Kidney tubule cell (primary cell): ENCODE measurements at regions not wholly inside any gene's neighbourhood (a gene's known extent, or its start where the extent isn't known, plus 50 kb on each side); places are given as distances from the start of the nearest gene placed in this dataset.

Experiments used
- DNase-seq: peaks from one replicate; pipeline ENCODE4 v3.0.0-alpha.2; 2018; ENCODE audit warnings: low spot score

DNA sequence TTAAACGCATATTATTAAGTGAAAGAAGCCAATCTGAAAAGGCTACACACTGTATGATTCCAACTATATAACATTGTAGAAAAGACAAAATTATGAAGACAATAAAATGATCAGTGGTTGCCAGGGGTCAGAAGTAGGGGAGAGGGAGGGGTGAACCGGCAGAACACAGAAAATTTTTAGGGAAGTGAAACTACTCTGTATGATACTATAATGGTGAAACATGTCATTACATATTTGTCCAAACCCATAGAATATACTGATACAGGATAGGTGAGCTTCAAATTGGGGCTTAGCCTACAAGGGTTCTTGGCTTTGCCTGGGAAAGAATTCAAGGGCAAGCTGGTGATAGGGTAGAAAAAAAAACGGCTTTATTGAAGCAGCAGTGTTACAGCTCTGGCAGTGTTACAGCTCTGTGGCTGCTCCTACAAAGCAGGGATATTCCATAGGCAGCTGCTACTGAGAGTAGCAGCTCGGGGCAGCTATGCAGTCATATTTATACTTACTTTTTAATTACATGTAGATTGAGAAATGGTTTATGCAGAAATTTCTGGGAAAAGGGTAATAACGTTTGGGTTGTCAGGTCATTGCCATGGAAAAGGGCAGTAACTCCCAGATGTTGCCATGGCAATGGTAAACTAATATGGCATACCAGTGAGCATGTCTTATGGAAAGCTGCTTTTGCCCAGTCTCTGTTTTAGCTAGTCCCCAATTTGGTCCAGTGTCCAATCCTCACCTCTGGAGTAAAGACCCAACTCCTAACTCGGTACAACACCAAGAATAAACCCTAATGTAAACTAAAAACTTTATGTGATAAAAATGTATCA is 125.1 kb upstream of the SLC25A36 start:
- DNase-seq = no peak

DNA sequence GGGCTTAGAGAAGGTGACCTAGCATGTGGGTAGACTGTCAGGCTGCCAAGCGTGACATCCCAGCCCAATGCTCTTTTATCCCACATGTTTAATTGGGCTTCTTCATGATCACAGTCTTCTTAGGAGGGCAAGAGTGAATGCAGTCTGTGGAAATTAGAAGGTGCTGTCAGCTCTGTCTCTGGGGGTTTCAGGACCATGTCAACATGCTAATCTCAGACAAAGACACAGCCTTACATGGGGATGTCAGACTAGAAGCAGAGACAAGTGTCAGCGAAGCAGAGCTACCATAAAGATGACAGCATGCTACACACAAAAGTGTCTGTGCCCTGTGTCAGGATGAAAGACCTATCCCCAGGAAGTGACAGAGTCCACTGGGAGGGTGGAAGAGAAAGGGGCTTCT is 120.1 kb upstream of the SLC25A36 start:
- DNase-seq = no peak

DNA sequence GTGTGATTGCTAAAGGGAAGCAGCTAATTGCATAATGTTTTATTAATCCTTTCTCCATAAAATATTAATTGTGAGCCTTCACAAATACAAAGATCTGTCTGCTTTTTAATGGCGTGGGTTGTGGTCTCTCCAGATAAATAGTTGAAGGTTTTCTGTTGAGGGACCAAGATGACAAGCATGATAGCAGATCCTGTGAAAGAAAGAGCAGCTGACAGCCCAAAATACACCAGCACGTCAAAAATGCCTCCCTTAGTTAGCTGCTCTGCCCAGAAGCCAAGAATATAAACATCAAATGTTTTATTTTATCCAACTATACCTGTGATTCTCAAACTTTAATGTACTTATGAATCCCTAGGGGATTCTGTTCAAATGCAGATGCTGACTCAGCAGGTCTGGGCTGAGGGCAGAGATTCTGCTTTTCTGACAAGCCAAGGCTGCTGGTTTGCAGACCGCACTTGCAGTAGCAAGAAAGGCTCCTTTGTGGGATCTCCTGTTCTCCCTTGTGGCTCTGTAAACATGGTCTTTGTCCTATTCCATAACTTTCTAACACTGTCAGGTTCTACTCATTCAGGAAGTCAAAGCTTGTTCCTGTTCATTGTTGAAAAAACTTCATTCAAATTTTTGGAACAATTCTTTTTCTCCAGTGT is 119.1 kb upstream of the SLC25A36 start:
- DNase-seq = no peak

GRCh38 chr3:140823106-140823505 is 118.5 kb upstream of the SLC25A36 start:
- DNase-seq = no peak

GRCh38 chr3:140827894-140828293 is 113.7 kb upstream of the SLC25A36 start:
- DNase-seq = no peak

GRCh38 chr3:140828585-140828984 is 113.1 kb upstream of the SLC25A36 start:
- no peak for DNase-seq

DNA sequence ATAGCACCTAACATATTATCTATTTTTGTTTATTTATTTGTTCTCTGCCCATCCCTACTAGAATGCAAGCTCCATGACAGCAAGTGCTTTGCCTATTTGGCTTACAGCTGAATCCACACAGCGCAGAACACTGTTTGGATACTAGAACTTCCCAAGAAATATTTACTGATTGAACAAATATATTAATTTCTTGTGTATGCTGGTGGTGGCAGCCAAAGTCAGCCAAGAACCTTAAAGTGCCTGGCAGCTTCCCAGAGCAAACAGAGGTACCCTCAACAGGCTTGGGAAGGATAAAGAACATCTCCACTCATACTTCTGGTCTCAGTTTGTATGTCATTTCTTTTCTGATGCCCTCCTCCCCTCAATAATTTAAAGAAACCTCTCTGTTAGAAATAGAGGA is 111.8 kb upstream of the SLC25A36 start:
- no peak for DNase-seq

- no peak for DNase-seq
Observed at GRCh38 chr3:140830391-140830790, 111.2 kb upstream of the SLC25A36 start.

DNA sequence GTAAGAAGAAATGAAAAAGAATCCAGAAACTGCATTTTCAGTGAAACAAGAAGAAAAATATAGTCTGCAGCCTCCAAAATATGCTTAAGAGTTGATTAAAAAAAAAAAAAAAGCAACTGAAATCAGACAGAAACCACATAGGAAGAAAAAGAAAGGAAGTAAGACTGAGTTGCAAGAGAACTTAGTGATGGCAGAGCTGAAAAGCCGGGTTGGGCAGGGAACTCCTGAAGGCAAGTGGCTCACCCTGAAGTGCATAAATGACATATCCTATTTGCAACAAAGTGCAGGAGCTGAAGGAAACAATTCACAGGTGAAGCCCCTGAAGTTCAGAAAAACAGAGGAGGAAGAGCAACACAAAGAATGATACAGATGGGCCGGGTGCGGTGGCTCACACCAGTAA is 108.8 kb upstream of the SLC25A36 start:
- no peak for DNase-seq

GRCh38 chr3:140834266-140835037 is 107.2 kb upstream of the SLC25A36 start:
- DNase-seq = peak; percentile 78

GRCh38 chr3:140842984-140843649 is 98.5 kb upstream of the SLC25A36 start:
- peak; percentile 55 for DNase-seq

GRCh38 chr3:140843656-140844055 is 98.0 kb upstream of the SLC25A36 start:
- no peak for DNase-seq

DNA sequence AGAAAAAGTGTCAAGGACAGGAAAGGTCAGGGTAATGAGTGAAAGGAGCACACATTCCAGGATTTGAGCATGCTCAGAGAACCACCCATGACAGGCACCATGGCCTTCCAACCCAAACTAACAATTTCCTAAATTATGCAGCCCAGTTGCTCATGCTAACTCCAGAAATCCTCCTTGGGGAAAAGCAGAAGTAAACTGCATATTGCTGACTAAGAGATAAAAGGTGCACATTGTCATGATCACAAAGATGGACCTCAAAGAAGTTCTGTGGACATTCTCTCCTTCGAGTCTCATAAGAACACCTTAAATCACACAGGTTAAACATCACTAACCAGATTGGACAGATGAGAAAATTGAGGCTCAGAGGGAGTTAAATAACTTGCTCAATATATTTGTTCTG is 97.6 kb upstream of the SLC25A36 start:
- no peak for DNase-seq

- no peak for DNase-seq
Observed at GRCh38 chr3:140845882-140846281, 95.8 kb upstream of the SLC25A36 start.

GRCh38 chr3:140848666-140849065 is 93.0 kb upstream of the SLC25A36 start:
- DNase-seq = no peak

DNA sequence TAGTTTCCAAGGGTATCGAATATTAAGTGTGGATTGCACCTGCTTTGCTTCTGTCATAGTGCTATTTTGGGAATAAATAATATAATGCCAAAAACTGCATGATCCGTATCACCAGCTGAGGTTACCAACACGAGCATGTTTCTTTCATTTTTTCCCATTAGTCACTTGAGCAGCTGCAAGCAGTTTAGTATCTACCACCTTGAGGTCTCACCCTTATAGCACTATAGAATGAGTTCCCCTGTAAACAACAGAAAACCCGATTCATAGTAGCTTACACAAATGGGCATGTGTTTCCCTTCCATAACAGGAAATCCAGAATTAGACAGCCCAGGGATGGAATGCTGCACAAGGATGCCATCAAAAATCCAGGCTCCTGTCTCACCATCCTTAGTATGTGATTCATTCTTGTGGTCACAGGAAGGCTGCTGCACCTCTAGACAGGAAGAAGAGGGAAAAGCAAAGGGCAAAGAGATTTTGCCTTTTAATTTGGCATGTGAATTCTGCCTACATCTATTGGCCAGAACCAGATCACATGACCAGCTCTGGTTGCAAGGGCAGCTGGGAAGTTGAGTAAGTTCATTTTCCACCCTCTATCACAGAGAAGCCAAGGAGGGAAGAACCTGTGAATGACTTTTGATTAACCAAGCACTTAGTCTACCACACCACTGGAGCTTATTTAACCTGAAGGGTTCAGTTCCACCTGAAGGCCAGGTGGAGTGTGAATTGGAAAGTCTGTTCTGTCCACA is 91.3 kb upstream of the SLC25A36 start:
- peak; percentile 90 for DNase-seq

DNA sequence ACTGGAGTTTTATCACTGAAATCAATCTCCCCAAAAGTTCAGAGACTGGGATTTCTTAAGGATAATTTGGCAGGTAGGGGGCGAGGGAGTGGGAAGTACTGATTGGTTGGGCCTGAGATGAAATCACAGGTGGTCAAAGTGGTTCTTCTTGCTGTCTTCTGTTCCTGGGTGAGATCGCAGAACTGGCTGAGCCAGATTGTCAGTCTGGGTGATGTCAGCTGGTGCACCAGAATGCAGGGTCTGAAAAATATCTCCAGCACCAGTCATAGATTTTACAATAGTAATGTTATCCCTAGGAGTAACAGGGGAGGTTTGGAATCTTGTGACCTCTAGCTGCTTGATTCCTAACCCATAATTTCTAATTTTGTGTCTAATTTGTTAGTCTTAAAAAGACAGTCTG is 86.7 kb upstream of the SLC25A36 start:
- peak; percentile 34 for DNase-seq

DNA sequence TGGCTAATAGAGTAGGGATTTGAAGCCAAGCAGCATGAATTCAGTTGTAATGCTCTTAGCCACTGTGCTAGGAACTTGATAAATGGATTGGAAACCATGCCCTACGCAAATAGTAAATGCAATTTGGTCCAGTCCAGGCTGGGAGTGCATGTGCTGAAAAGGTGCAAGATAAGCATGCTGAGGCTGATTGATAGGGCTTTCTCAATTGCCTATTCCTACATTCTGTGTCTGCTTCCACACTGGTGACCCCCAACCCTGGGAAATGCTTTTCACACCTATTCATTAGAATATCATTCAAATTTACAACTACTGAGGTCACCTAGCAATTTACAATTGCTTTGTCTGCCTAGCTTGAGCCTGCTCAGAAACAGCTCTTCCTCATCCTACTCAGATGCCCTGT is 84.7 kb upstream of the SLC25A36 start:
- DNase-seq = no peak

- no peak for DNase-seq
Observed at GRCh38 chr3:140857993-140858392, 83.6 kb upstream of the SLC25A36 start.

DNA sequence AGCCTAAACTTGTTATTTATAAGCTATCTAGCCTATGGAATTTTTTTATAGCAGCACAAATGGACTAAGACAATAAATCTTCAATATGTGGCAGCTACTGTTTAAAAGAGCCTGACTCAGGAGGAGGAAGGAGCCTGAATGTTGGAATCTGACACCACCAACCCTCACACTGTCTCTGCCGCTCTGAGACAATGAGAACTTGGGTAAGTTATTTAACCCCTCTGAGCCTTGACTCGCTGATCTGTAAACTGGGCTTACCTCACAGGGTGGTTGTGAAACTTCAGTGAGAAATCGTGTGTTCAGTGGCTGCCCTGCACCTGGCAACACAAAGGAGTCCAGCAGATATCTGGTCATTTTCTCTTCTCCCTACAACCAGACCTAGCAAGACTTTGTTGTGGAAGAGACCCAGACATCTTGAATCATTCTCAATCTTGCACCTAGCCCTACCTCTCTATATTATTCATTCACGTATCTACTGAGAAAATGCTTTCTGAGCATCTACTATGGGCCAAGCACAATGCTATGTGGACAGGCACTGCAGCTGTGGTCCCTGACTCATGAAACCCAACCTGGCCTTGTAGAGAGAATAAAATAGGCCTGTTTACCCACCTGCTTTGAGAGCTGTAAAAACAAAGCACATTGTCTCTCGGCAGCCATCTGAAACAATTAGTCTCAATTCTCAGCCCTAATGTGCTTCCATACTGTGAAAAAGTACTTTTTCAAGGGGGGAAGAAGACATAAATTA is 81.9 kb upstream of the SLC25A36 start:
- DNase-seq = peak; percentile 74

GRCh38 chr3:140863580-140864009 is 78.0 kb upstream of the SLC25A36 start:
- peak; percentile 70 for DNase-seq
